Skin of body (tissue), 1 donor: ENCODE measurements at regions not wholly inside any gene's neighbourhood (a gene's known extent, or its start where the extent isn't known, plus 50 kb on each side); places are given as distances from the start of the nearest gene placed in this dataset.

Experiments used
- DNase-seq: peaks from one replicate; lab custom pipeline; 2025; lab: John Stamatoyannopoulos, UW

DNA sequence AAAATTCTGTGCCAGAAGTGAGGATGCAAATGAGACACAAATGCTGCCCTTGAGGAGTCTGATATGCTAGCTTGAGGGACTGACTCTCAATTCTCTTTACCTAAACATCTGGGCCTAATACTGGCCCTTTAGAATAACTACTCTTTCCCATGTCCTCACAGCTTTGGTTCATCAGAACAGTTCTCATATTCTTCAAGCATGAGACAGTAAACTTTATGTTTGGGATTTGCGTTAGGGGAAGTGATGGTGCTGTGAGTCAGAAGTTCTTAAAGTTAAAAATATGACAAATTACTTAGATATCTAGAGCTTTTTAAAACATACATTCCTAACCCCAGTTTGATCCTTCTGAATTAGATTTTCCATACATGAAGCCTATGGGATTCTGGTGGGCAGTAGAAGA lies 665.0 kb upstream of the RGMB start:
- DNase-seq = peak; percentile 39

DNA sequence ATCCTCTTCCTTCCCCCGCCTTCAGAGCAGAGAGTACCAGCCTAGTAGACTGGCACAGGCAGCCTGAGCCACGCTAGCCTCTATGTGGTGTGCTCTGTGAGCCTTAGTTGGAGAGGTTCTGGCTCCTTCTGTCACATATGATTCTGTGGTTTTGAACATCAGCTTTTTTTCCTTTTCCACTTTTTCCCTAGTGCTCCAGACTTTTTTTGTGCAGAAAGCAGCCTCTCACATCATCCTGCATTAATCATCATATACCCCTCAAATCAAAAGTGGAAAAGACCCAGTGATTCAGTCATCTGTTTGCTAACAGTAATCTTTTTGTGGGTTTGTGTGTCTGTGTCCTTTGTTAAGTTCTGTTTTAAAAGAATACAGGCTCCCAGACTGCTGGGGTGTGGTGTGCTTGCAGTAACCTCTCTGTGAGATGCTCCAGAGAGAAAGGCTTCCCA lies 663.9 kb upstream of the RGMB start:
- peak; percentile 72 for DNase-seq

DNA sequence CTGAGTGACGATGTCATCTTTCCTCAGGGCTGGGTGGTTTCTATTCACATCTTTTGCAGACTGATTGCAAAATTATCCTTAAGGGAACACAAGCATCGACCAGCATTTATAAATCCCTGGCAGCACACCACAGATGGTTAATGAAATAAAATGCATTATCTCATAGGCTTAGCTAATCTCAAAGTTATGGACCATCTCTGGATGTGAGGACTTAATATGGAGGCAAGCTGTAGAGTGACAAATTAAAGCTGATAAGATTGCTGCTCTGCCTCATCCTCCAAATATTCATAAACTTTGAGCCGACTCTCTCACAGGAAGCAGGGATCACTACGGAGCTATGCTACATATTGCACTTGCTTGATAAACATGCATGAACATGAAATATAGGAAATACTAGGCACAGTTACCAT lies 663.2 kb upstream of the RGMB start:
- peak; percentile 90 for DNase-seq

DNA sequence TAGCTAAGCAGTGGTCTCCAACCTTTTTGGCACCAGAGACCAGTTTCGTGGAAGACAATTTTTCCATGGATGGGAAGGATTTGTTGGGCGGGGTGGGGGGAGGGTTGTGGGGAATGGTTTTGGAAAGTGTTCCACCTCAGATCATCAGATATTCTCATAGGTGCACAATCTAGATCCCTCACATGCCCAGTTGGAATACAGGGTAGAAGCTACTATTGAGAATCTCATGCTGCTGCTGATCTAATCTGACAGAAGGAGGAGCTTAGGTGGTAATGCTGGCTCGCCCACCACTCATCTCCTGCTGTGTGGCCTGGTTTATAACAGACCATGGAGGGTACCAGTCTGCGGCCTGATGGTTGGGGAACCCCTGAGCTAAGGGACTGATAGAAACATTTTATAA lies 662.7 kb upstream of the RGMB start:
- no peak for DNase-seq

DNA sequence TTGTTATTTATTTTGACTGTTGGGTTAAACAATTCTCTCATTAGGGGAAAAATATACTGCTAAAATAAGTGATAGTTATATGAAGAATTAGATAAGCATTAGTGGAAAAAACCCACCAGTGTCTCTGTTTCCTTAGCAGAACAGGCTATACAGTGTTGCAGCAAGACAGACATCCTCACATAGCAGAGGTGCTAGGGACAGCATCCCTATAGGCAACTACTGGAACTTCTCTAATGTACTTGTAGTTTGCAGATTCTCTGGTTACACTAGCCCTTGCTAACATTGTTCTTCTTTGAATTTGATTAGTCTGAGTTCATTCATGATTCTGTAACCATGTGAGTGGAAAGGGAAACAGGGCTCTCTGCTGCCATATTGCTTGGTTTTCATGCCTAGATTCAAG lies 661.8 kb upstream of the RGMB start:
- DNase-seq = no peak

DNA sequence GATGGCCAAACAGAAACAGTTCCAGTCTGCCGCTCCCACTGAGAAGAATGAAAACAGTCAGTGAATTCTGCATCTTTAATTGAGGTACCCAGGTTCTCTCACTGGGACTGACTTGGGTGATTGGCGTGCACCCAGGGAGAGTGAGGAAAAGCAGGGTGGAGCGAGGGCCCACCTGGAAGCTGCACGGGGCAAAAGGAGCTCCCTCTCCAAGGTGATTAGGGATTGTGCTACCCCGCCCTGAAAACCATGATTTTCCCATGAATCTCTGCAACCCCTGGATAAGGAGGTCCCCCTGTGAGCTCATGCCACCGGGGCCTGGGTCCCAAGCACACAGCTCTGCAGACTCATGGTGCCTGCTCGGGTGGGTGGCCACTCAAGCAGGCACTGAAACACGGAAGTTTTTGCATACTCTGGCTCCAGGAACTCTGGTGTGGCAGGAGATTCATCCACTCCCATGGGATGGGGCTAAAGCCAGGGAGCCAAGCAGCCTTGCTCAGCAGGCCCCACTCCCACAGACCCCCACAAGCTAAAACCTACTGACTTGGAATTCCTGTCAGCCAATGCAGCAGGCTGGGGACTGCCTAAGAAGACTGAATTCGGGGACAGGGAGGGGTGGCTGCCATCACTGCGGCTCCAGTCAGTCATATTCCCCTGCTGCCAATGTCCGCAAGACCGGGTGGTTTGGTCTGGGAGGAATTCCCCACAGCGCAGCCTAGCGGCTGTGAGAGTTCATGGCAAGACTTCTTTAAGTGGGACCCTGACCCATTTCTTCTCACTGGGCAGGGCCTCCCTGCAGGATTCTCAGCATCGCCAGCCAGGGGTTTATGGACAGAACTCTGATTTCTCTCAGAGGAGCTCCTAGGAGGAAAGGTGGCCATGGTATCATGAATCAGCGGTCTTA lies 652.2 kb upstream of the RGMB start:
- DNase-seq = no peak

DNA sequence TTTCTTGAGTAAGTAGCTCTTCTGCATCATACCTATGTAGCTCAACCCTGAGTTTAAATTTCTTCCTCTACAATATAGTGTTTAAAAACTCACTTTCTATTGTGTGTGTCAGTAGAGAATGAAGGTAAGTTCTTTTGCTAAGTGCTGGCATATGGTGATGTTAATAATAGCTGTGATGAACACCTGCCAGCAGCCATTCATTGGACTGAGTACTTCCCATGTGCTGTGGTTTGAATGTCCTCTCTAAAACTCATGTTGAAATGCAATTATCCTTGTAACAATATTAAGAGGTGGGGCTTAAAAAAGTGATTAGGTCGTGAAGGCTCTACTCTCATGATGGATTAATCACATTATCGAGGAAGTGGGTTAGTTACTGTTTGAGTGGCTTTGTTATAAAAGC lies 645.2 kb upstream of the RGMB start:
- DNase-seq = no peak

DNA sequence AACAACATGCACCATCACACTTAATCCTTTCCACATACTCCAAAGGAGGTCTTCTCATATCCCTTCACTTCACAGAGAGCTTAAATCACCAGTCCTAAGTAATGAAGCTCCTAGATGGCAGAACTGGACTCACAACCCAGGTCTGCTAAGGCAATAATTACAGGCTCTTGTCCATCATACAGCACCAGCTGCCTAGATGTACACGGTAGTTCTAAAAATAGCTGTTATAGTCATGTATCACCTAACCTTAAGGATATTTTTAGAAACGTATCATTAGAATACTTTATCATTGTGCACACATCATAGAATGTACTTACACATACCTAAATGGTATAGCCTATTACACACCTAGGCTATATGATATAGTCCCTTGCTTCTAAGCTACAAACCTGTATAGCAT lies 644.6 kb upstream of the RGMB start:
- DNase-seq = no peak

DNA sequence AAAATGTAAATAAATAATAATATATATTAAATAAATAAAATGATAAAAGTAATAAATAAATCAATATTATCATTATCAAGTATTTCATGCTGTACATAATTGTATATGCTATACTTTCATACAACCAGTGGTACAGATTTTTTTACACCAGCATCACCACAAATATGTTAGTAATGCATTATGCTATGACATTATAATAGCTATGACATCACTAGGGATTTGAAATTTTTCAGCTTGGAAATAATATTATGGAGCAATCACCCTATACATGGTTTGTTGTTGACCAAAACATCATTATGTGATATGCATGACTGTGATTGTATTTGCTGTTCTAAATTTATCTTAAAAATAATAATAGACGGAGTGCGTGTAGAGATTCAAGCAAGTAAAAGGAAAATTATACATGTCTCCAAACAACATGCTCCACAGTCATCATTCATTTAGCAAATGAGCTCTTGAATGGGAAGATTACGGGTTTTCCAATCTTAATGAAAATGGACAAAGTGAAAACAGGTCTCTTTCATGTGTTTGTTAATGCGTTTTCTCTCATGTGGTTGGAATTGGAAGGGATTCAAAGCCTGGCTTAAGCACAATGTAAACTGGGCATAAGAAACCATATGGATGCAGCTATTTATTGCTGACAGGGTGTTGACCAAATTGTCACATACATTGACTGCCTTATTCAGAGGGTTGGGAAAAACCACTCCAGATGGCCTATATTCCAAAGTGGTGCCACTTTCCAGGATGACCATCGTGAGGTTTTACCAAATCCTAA lies 643.0 kb upstream of the RGMB start:
- DNase-seq = no peak

DNA sequence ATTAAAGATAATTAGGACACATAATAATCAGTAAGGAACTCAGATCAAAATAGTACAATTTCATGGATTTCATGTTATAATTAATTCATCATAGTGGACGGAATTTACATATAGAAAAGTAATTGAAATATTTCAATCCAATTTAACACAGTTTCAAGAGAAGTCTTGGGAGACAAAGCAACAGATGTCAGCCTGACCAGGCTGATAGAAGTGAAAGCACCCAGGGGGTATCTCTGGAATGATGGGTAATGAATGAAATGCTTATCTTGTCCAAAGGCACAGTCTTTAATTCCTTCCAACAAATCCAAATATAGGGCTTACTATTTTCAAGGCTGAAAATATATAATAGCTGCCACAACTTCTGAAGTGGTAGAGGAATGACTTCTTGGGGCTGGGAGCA lies 629.3 kb upstream of the RGMB start:
- no peak for DNase-seq

DNA sequence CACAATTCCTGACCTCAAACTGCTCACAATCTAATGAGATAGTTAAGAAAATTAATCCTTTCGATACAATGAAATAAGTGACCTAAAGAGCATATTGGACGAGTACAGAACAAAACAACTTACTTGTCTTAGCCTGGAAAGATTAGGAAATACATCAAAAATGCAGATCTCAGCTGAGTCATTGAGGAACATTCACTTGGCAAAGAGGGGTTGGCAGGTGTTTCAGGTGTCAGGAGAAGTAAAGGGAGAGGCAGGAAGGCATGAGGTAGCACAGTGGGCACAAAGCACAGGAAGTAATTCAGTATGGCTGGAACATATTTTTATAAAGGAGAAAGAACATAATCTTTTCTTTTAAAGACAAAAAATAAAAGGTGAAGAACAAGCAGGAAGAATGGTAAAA lies 628.8 kb upstream of the RGMB start:
- no peak for DNase-seq

DNA sequence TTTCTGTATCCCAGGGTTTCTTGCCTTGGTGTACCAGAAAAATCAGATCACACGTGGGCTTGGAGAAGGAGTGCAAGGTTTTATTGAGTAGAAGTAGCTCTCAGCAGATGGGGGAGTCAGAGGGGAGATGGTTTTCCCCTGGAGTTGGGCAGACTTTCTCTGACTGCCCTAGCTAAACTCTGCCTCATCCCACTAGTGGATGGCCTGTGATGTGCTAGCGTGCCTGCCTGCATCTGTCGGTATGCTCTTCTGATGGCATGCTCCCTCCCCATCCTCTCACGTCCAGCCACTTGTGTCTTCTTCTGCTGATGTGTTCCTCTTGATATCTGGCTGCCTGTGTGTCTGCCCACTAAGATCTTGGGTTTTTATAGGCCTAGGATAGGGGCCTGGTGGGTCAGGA lies 616.1 kb upstream of the RGMB start:
- DNase-seq = no peak

DNA sequence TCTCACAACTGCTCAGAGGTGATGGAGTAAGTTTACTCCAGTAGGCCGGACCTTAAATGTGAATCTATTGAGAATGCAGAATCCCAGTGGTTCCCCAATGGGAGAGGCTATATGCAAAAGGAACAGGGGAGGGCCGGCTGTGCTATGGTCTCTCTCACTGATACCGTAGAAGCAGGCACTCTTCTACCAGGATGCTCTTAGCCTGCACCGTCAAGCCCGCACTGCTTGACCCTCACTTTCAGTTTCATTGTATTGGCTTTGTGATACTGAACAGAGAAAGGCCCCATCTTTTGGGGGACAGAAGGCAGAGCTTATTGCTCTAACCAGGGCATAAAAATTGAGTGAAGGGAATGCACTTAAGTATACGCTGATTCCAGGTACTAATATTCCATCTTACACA lies 615.0 kb upstream of the RGMB start:
- no peak for DNase-seq

DNA sequence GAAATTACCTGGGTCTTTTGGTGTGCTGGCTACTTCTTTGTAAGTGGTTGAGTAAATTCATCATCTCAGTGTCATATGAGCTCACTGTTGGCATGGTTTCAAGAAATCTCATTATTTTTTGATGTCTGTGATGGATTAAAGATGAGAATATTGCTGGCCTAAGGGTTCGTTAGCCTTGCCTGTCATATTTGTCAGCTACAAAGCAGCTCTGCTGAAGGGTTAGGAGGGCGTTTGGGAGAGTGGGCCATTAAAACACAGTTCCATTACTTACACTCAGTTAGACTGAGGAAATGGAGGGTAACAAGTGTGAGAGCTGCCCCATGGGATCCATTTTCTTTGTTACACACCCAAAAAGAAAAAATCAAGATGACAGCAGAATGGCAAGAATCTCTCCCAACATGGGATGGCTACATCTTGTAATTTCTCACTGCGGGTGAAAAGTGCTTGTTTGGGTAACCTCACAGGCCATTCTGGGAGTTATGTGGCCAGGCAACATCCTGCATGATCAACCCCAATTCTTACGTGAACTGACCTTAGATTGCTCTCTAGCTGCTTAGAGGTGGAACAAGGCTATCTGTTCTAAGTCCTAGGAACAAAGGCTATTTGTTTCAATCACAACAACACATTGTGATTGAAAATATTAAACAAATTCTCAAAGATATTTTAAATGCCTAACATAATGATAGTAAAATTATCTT lies 609.5 kb upstream of the RGMB start:
- no peak for DNase-seq

DNA sequence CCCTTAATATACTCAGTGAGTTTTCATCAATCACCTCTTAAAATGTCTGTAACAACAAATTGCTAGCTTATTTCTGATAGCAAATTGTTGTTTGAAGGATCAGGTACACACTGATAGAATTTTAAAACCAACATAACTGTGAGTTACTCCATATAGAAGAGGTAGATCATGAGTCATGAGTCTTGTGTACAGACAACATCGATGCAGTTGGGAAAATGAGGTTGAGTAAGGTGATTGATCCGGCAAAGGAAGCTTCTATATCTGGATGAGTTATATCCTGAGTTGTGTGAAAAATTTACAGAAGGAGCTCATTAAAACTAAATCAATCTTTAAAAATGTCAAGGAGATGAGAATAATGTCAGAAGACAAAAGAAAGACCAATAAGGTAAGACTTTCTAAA lies 604.6 kb upstream of the RGMB start:
- DNase-seq = no peak

DNA sequence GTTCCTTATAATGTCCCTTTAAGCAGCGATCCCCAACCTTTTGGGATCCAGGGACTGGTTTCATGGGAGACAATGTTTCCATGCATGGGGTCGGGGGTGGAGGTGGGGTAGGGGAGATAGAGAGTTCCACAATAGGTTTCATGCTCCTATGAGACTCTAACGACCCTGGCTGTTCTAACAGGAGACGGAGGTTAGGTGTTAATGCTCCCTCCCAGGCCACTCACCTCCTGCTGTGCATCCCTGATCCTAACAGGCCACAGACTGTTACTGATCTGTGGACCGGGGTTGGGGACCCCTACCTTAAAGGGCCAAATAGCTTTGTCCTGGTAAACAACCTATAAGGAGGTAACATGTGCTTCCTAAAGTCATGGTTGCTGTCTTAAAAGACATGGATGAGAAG lies 602.5 kb upstream of the RGMB start:
- no peak for DNase-seq

DNA sequence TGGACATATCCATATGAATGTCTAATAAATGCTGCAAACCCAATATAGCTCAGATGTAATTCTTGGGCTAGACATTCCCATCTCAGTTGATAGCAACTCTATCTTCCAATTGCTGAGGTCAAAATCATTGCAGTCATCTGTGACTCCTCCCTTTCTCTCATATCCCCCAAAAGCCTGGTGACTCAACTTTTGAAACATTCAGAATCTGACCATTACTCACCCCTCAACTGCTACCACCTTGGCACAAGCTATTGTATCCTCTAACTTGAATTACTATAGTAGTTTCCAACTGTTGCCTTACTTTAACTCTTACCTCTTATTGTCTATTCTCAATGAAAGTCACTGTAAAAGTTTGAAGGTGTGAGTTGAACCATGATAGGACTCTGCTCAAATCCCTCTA lies 600.1 kb upstream of the RGMB start:
- DNase-seq = no peak

DNA sequence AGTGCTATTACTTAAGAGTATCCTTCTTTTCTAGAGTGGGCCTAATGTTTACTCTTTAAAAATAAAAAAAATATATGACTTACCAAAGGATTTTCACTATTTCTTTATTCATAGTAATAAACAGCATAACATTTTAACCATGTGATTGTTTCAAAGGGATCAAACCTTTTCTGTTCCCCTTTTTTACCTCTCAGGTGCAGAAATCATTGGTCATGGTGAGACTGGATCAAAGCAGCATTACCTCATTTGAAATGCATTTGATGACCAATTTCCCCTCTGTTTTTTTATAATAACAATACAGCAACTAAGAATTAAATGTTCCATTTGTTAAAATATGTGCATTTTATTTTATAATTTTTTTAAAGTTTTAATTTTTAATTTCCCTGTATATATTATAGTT lies 598.0 kb upstream of the RGMB start:
- no peak for DNase-seq

DNA sequence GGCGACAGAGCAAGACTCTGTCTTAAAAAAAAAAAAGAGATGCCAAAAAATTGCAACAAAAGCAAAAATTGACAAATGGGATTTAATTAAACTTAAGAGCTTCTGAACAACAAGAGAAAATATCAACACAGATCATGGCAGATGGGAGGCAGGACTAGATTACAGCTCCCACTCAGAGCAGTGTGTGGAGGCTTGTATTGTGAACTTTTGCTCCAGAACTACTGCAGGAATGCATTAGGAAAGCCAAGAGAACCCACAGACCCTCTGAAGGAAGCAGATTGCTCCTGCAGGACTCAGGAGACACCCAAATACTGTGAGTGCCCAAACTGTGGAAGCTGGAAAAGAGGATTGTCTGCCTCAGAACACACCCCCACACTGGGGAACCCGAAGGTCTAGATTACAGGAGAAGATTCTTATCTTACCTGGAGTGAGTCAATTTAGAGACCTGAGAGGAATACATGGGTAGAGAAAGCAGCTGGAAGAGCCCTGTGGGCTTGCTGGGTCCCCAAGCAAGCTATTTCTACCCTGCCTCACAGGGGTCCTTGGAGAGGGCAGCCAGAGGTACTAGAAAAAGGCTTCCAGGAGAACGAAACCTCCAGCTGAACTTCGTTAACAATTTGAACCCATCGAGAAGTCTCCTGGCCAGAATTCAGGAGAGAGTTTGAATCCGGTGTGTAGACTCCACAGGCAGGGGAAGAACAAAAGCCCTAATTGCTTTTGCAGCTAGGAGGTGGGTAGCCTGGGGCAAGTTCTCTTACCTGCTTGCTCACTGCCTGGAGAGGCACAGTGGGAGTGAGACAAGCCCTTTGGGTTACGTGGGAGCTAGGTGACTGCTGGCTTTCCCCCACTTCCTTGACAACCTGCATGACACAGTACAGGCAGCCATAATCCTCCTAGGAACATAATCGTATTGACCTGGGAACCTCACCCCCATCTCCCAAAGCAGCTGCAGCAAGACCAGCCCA lies 593.4 kb upstream of the RGMB start:
- no peak for DNase-seq

DNA sequence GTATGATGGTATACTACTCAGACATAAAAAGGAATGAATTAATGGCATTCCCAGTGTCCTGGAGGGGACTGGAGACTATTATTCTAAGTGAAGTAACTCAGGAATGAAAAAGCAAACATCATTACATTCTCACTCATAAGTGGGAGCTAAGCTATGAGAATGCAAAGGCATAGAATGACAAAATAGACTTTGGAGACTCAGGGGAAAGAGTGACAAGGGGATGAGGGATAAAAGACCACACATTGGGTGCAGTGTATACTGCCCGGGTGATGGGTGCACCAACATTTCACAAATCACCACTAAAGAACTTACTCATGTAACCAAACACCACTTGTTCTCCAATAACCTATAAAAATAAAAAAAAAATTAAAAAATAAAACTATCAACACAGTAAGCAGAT lies 587.3 kb upstream of the RGMB start:
- DNase-seq = no peak

DNA sequence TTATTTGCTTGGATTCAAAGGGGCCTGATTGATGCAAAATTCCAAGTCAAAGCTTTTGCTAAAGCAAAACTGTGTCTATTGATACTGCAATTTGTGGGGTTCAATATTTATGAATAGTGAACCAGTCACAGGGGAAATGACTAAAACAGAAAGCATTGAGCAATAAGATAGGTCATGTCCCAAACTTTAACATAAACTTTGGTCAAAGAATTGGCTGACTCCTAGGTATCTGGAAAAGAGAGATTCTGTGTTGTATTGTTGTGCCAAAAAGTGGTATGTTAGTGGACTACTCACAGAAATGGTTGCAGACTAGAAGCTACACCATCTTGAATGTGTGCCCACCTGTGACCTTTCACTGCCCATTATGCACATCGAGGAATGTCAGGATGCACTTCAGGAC lies 585.5 kb upstream of the RGMB start:
- no peak for DNase-seq
